ENCODE measurements at regions not wholly inside any gene's neighbourhood (a gene's known extent, or its start where the extent isn't known, plus 50 kb on each side); places are given as distances from the start of the nearest gene placed in this dataset.
"Not testable (repeated sequence)": the region's sequence is repeated elsewhere in the genome, so short reads cannot be mapped to it uniquely, and the experiment has no call there.

GRCh38 chr2:176885001-176885643, 327.5 kb upstream of the HNRNPA3 start:
- no peak for DNase-seq

GRCh38 chr2:176885661-176886060, 326.9 kb upstream of the HNRNPA3 start:
- DNase-seq: no peak

- no peak for DNase-seq
Measured at GRCh38 chr2:176891105-176891504, 321.5 kb upstream of the HNRNPA3 start.

- DNase-seq: no peak
Measured at GRCh38 chr2:176891857-176892256, 320.7 kb upstream of the HNRNPA3 start.

GRCh38 chr2:176892676-176893226, 319.8 kb upstream of the HNRNPA3 start:
- DNase-seq: no peak

- no peak for DNase-seq
Measured at GRCh38 chr2:176895158-176895557, 317.4 kb upstream of the HNRNPA3 start.

- DNase-seq: no peak
Measured at GRCh38 chr2:176902454-176902853, 310.1 kb upstream of the HNRNPA3 start.

- DNase-seq: not testable (repeated sequence)
Measured at GRCh38 chr2:176904053-176904452, 308.5 kb upstream of the HNRNPA3 start.

GRCh38 chr2:176907341-176907740, 305.3 kb upstream of the HNRNPA3 start:
- no peak for DNase-seq

- DNase-seq: no peak
Measured at GRCh38 chr2:176910828-176911227, 301.8 kb upstream of the HNRNPA3 start.

GRCh38 chr2:176913955-176914354, 298.6 kb upstream of the HNRNPA3 start:
- no peak for DNase-seq

GRCh38 chr2:176914371-176914770, 298.2 kb upstream of the HNRNPA3 start:
- DNase-seq: no peak

GRCh38 chr2:176922545-176922944, 290.0 kb upstream of the HNRNPA3 start:
- not testable (repeated sequence) for DNase-seq

- DNase-seq: no peak
Measured at GRCh38 chr2:176923205-176923604, 289.4 kb upstream of the HNRNPA3 start.

- DNase-seq: no peak
Measured at GRCh38 chr2:176924909-176925534, 287.6 kb upstream of the HNRNPA3 start.

GRCh38 chr2:176926453-176926852, 286.1 kb upstream of the HNRNPA3 start:
- no peak for DNase-seq

GRCh38 chr2:176929387-176929786, 283.2 kb upstream of the HNRNPA3 start:
- not testable (repeated sequence) for DNase-seq

- DNase-seq: no peak
Measured at GRCh38 chr2:176931588-176932563, 280.7 kb upstream of the HNRNPA3 start.

GRCh38 chr2:176934131-176934530, 278.5 kb upstream of the HNRNPA3 start:
- DNase-seq: no peak

GRCh38 chr2:176934869-176935415, 277.7 kb upstream of the HNRNPA3 start:
- no peak for DNase-seq

- DNase-seq: no peak
Measured at GRCh38 chr2:176935543-176936102, 277.0 kb upstream of the HNRNPA3 start.

- DNase-seq: no peak
Measured at GRCh38 chr2:176936410-176936809, 276.2 kb upstream of the HNRNPA3 start.

GRCh38 chr2:176944998-176945397, 267.6 kb upstream of the HNRNPA3 start:
- no peak for DNase-seq
